HG03175 (cell line): ENCODE measurements at regions not wholly inside any gene's neighbourhood (a gene's known extent, or its start where the extent isn't known, plus 50 kb on each side); places are given as distances from the start of the nearest gene placed in this dataset.
"Not testable (repeated sequence)": the region's sequence is repeated elsewhere in the genome, so short reads cannot be mapped to it uniquely, and the experiment has no call there.

Experiments
- ATAC-seq: cut with Tn5 transposase; IDR thresholded peaks from one replicate; pipeline ENCODE4 v1.9.1; 2021; ENCODE audit warnings: mild to moderate bottlenecking, moderate library complexity; ENCODE audit not compliant: unreplicated experiment

- ATAC-seq, result no peak
These were observed 121.7 kb downstream of the DUSP6 start for GRCh38 chr12:89230376-89231315.

- no peak for ATAC-seq
These were observed 123.8 kb downstream of the DUSP6 start for GRCh38 chr12:89228491-89228890.

- no peak for ATAC-seq
These were observed 124.5 kb downstream of the DUSP6 start for GRCh38 chr12:89227774-89228173.

GRCh38 chr12:89225808-89226411 is 126.4 kb downstream of the DUSP6 start:
- peak; percentile 15 for ATAC-seq

GRCh38 chr12:89225401-89225800 is 126.9 kb downstream of the DUSP6 start:
- ATAC-seq, result peak; percentile 49

GRCh38 chr12:89222580-89222979 is 129.7 kb downstream of the DUSP6 start:
- ATAC-seq, result not testable (repeated sequence)

GRCh38 chr12:89217472-89217871 is 134.8 kb downstream of the DUSP6 start:
- no peak for ATAC-seq

- ATAC-seq, result no peak
These were observed 135.9 kb downstream of the DUSP6 start for GRCh38 chr12:89216211-89216952.

GRCh38 chr12:89215196-89215595 is 137.1 kb downstream of the DUSP6 start:
- no peak for ATAC-seq

GRCh38 chr12:89213747-89214146 is 138.6 kb downstream of the DUSP6 start:
- ATAC-seq, result no peak

- no peak for ATAC-seq
These were observed 139.2 kb downstream of the DUSP6 start for GRCh38 chr12:89213139-89213538.

GRCh38 chr12:89212339-89212771 is 139.9 kb downstream of the DUSP6 start:
- no peak for ATAC-seq

- ATAC-seq, result no peak
These were observed 140.8 kb downstream of the DUSP6 start for GRCh38 chr12:89211456-89211855.

GRCh38 chr12:89210277-89210676 is 142.0 kb downstream of the DUSP6 start:
- ATAC-seq, result no peak

GRCh38 chr12:89208661-89209096 is 143.6 kb downstream of the DUSP6 start:
- no peak for ATAC-seq

- no peak for ATAC-seq
These were observed 145.9 kb downstream of the DUSP6 start for GRCh38 chr12:89206390-89206789.

GRCh38 chr12:89205517-89205916 is 146.8 kb downstream of the DUSP6 start:
- no peak for ATAC-seq

- no peak for ATAC-seq
These were observed 149.2 kb downstream of the DUSP6 start for GRCh38 chr12:89203144-89203543.

- ATAC-seq, result no peak
These were observed 152.1 kb downstream of the DUSP6 start for GRCh38 chr12:89200217-89200616.

- no peak for ATAC-seq
These were observed 156.8 kb downstream of the DUSP6 start for GRCh38 chr12:89195470-89195869.

GRCh38 chr12:89194683-89195082 is 157.6 kb downstream of the DUSP6 start:
- no peak for ATAC-seq
